ENCODE measurements at regions not wholly inside any gene's neighbourhood (a gene's known extent, or its start where the extent isn't known, plus 50 kb on each side); places are given as distances from the start of the nearest gene placed in this dataset.

GRCh38 chr1:55913565-55913964 is 665.8 kb downstream of the PLPP3 start:
- DNase-seq (ENCODE audit: insufficient read length, low spot score): no peak
- TF ChIP-seq TAF1 (IDR thresholded peaks at IDR 0.05; ENCODE audit: low read depth, low read length) (no peak), SPI1 (IDR thresholded peaks at IDR 0.05; ENCODE audit: low read depth, low read length) (no peak)
- no peak for FAIRE-seq

GRCh38 chr1:55912438-55912837 is 666.9 kb downstream of the PLPP3 start:
- DNase-seq (ENCODE audit: insufficient read length, low spot score) (no peak), FAIRE-seq (no peak)
- TF ChIP-seq TAF1 (IDR thresholded peaks at IDR 0.05; ENCODE audit: low read depth, low read length): no peak
- TF ChIP-seq POLR2A (IDR thresholded peaks at IDR 0.05; ENCODE audit: low read depth, low read length): no peak
- TF ChIP-seq POU2F2 (IDR thresholded peaks at IDR 0.05; ENCODE audit: low read depth, low read length): no peak
- no peak for TF ChIP-seq POLR2AphosphoS5 (IDR thresholded peaks at IDR 0.05; ENCODE audit: low read depth, low read length)
- TF ChIP-seq SPI1 (IDR thresholded peaks at IDR 0.05; ENCODE audit: low read depth, low read length): no peak
- TF ChIP-seq PAX5 (IDR thresholded peaks at IDR 0.05; ENCODE audit: insufficient read depth, low read length, severe bottlenecking): no peak

- TF ChIP-seq PAX5 (IDR thresholded peaks at IDR 0.05; ENCODE audit: insufficient read depth, low read length, severe bottlenecking): no peak
- TF ChIP-seq SPI1 (IDR thresholded peaks at IDR 0.05; ENCODE audit: low read depth, low read length): no peak
- TF ChIP-seq TAF1 (IDR thresholded peaks at IDR 0.05; ENCODE audit: low read depth, low read length): no peak
- DNase-seq (ENCODE audit: insufficient read length, low spot score) (no peak), FAIRE-seq (no peak)
These were observed 674.8 kb downstream of the PLPP3 start for GRCh38 chr1:55904541-55904940.

GRCh38 chr1:55898181-55898580 is 681.2 kb downstream of the PLPP3 start:
- no peak for DNase-seq (ENCODE audit: insufficient read length, low spot score)

DNA sequence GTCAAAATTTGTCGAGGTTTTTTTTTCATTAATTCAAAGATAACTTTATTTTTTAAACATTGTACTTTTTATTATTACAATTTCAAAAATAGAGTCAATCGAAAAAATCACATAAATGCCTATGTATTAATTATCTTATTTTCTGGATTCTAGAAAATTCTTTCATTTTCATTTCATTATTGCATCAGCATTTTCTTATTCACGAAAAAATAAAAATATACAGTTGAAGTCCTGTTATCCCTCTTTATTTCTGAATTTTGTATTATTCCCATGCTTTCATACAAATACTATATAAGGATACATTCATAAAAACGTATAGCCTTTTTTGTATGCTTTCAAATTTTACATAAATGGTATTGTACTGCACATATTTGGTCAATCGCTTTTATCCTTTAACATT is 681.0 kb upstream of the USP24 start:
- TF ChIP-seq POU2F2 (IDR thresholded peaks at IDR 0.05; ENCODE audit: low read depth, low read length) (no peak), SPI1 (IDR thresholded peaks at IDR 0.05; ENCODE audit: low read depth, low read length) (no peak), PAX5 (IDR thresholded peaks at IDR 0.05; ENCODE audit: insufficient read depth, low read length, severe bottlenecking) (no peak), POLR2A (IDR thresholded peaks at IDR 0.05; ENCODE audit: low read depth, low read length) (no peak), POLR2AphosphoS5 (IDR thresholded peaks at IDR 0.05; ENCODE audit: low read depth, low read length) (no peak), TAF1 (IDR thresholded peaks at IDR 0.05; ENCODE audit: low read depth, low read length) (no peak)
- DNase-seq (ENCODE audit: insufficient read length, low spot score) (no peak), FAIRE-seq (no peak)

More at GRCh38 chr1:55898181-55898580, 681.2 kb downstream of the PLPP3 start:
- TF ChIP-seq SPI1 (IDR thresholded peaks at IDR 0.05; ENCODE audit: low read depth, low read length) (no peak), POLR2A (IDR thresholded peaks at IDR 0.05; ENCODE audit: low read depth, low read length) (no peak), PAX5 (IDR thresholded peaks at IDR 0.05; ENCODE audit: insufficient read depth, low read length, severe bottlenecking) (no peak), TAF1 (IDR thresholded peaks at IDR 0.05; ENCODE audit: low read depth, low read length) (no peak), POU2F2 (IDR thresholded peaks at IDR 0.05; ENCODE audit: low read depth, low read length) (no peak), POLR2AphosphoS5 (IDR thresholded peaks at IDR 0.05; ENCODE audit: low read depth, low read length) (no peak)
- no peak for FAIRE-seq

DNA sequence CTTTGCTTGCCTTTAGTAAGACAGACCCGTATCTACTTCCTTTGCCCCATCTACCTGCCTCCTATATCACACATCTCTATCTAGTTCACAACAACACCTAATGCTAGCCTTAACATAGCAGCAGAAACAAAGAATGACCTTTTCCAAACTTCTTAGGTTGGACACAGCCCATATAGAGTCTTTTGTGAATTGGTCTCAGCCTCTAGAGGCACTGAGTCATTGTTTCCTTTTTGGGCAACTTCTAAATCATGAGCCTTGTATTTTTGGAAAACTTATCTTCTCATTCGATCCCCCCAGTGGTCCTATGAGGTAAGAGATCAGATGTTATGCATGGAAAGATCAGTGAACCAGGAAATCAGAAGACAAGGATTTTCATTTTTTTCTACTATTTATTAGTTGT is 679.4 kb upstream of the USP24 start:
- TF ChIP-seq POLR2A (IDR thresholded peaks at IDR 0.05; ENCODE audit: low read depth, low read length) (no peak), POLR2AphosphoS5 (IDR thresholded peaks at IDR 0.05; ENCODE audit: low read depth, low read length) (no peak), TAF1 (IDR thresholded peaks at IDR 0.05; ENCODE audit: low read depth, low read length) (no peak), SPI1 (IDR thresholded peaks at IDR 0.05; ENCODE audit: low read depth, low read length) (no peak), PAX5 (IDR thresholded peaks at IDR 0.05; ENCODE audit: insufficient read depth, low read length, severe bottlenecking) (no peak), POU2F2 (IDR thresholded peaks at IDR 0.05; ENCODE audit: low read depth, low read length) (no peak)
- FAIRE-seq (no peak), DNase-seq (ENCODE audit: insufficient read length, low spot score) (no peak)

GRCh38 chr1:55893155-55893554 is 678.0 kb upstream of the USP24 start:
- DNase-seq (ENCODE audit: insufficient read length, low spot score) (no peak), FAIRE-seq (no peak)
- TF ChIP-seq POLR2AphosphoS5 (IDR thresholded peaks at IDR 0.05; ENCODE audit: low read depth, low read length): no peak
- no peak for TF ChIP-seq SPI1 (IDR thresholded peaks at IDR 0.05; ENCODE audit: low read depth, low read length)
- TF ChIP-seq POLR2A (IDR thresholded peaks at IDR 0.05; ENCODE audit: low read depth, low read length): no peak
- no peak for TF ChIP-seq TAF1 (IDR thresholded peaks at IDR 0.05; ENCODE audit: low read depth, low read length)
- no peak for TF ChIP-seq POU2F2 (IDR thresholded peaks at IDR 0.05; ENCODE audit: low read depth, low read length)
- no peak for TF ChIP-seq PAX5 (IDR thresholded peaks at IDR 0.05; ENCODE audit: insufficient read depth, low read length, severe bottlenecking)

DNA sequence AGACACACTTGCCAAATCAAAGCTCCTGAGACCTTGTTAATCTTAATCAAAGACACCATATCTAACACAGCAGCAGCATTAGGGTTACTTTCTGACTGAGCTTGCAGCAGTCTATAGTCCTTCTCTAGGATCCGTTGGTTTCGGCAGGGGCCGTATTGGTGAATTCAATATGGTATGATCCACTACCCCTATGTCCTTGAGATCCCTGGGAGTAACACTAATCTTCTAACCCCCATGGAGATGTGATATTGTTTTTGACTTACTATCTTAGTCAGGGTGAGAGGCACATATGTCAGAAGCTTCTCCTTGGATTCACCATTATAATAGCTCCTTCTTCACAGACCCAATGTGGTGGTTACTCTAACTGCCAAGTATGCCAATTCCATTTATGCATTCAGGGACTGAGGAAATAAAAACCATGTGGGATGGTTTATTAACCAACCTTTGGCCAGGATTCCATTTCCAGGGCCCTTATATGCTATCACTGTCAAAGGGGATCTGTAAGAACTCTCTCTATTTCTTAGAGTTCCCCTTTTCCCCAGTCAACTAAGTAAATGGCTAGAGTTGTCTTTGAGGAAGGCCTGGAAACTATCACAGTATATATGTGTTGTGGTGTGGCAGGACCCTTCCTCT is 673.6 kb upstream of the USP24 start:
- no peak for TF ChIP-seq SPI1 (IDR thresholded peaks at IDR 0.05; ENCODE audit: low read depth, low read length)
- TF ChIP-seq POLR2A (IDR thresholded peaks at IDR 0.05; ENCODE audit: low read depth, low read length): no peak
- no peak for TF ChIP-seq TAF1 (IDR thresholded peaks at IDR 0.05; ENCODE audit: low read depth, low read length)
- TF ChIP-seq POLR2AphosphoS5 (IDR thresholded peaks at IDR 0.05; ENCODE audit: low read depth, low read length): no peak
- TF ChIP-seq POU2F2 (IDR thresholded peaks at IDR 0.05; ENCODE audit: low read depth, low read length): no peak
- no peak for TF ChIP-seq PAX5 (IDR thresholded peaks at IDR 0.05; ENCODE audit: insufficient read depth, low read length, severe bottlenecking)
- FAIRE-seq (no peak), DNase-seq (ENCODE audit: insufficient read length, low spot score) (no peak)

- DNase-seq (ENCODE audit: insufficient read length, low spot score): no peak
- no peak for FAIRE-seq
- TF ChIP-seq POLR2A (IDR thresholded peaks at IDR 0.05; ENCODE audit: low read depth, low read length) (no peak), POU2F2 (IDR thresholded peaks at IDR 0.05; ENCODE audit: low read depth, low read length) (no peak), PAX5 (IDR thresholded peaks at IDR 0.05; ENCODE audit: insufficient read depth, low read length, severe bottlenecking) (no peak), SPI1 (IDR thresholded peaks at IDR 0.05; ENCODE audit: low read depth, low read length) (no peak), TAF1 (IDR thresholded peaks at IDR 0.05; ENCODE audit: low read depth, low read length) (no peak), POLR2AphosphoS5 (IDR thresholded peaks at IDR 0.05; ENCODE audit: low read depth, low read length) (no peak)
These were observed 671.9 kb upstream of the USP24 start for GRCh38 chr1:55886856-55887712.
